Astrocyte (in vitro differentiated cells and primary cell): ENCODE measurements at regions not wholly inside any gene's neighbourhood (a gene's known extent, or its start where the extent isn't known, plus 50 kb on each side); places are given as distances from the start of the nearest gene placed in this dataset.

Experiments used
- DNase-seq: peaks from one replicate; pipeline ENCODE4 v3.0.0-alpha.2; 2010; ENCODE audit warnings: low read depth
- FAIRE-seq: peaks from 2 replicates; lab custom pipeline; 2011; peaks lifted over from hg19 to GRCh38; lab: Jason Lieb, UNC
- H2AFZ ChIP-seq: 2 replicates; pipeline ENCODE4 v1.6.0; 2012; ENCODE audit warnings: low read depth, low read length, inconsistent platforms
- H3K27ac ChIP-seq: 2 replicates; pipeline ENCODE4 v1.5.1; 2011; ENCODE audit warnings: low read depth, low read length, inconsistent platforms
- H3K27me3 ChIP-seq: 2 replicates; pipeline ENCODE4 v1.6.0; 2011; ENCODE audit warnings: low read length, inconsistent platforms; ENCODE audit not compliant: insufficient read depth
- H3K36me3 ChIP-seq: 2 replicates; pipeline ENCODE4 v1.5.1; 2011; ENCODE audit warnings: low read length, inconsistent platforms; ENCODE audit not compliant: insufficient read depth
- H3K4me1 ChIP-seq: 2 replicates; pipeline ENCODE4 v1.5.1; 2011; ENCODE audit warnings: low read length, inconsistent platforms; ENCODE audit not compliant: insufficient read depth
- H3K4me2 ChIP-seq: 2 replicates; pipeline ENCODE4 v1.6.0; 2012; ENCODE audit warnings: low read length, inconsistent platforms
- H3K4me3 ChIP-seq: 2 replicates; pipeline ENCODE4 v1.5.1; 2011; ENCODE audit warnings: low read depth, mild to moderate bottlenecking, low read length, inconsistent platforms; ENCODE audit not compliant: insufficient read depth
- H3K79me2 ChIP-seq: 2 replicates; pipeline ENCODE4 v1.6.0; 2012; ENCODE audit warnings: mild to moderate bottlenecking, low read length, inconsistent platforms; ENCODE audit not compliant: insufficient read depth
- H3K9ac ChIP-seq: 2 replicates; pipeline ENCODE4 v1.6.0; 2012; ENCODE audit warnings: mild to moderate bottlenecking, low read length, inconsistent platforms
- H3K9me3 ChIP-seq: 2 replicates; pipeline ENCODE4 v1.5.1; 2012; ENCODE audit warnings: low read depth, mild to moderate bottlenecking, low read length, inconsistent platforms; ENCODE audit not compliant: insufficient read depth
- H4K20me1 ChIP-seq: 2 replicates; pipeline ENCODE4 v1.6.0; 2012; ENCODE audit warnings: low read length, inconsistent platforms; ENCODE audit not compliant: insufficient read depth
- H3K27ac Mint-ChIP-seq: one replicate; pipeline ENCODE4 v1.8.0; 2021; ENCODE audit warnings: mild to moderate bottlenecking, mixed read lengths; ENCODE audit not compliant: unreplicated experiment
- H3K27me3 Mint-ChIP-seq: one replicate; pipeline ENCODE4 v1.8.0; 2021; ENCODE audit warnings: low read depth, mixed read lengths; ENCODE audit not compliant: unreplicated experiment
- H3K36me3 Mint-ChIP-seq: one replicate; pipeline ENCODE4 v1.8.0; 2021; ENCODE audit warnings: low read depth, mixed read lengths; ENCODE audit not compliant: unreplicated experiment
- H3K4me1 Mint-ChIP-seq: one replicate; pipeline ENCODE4 v1.8.0; 2021; ENCODE audit warnings: low read depth, mixed read lengths; ENCODE audit not compliant: unreplicated experiment
- H3K4me3 Mint-ChIP-seq: one replicate; pipeline ENCODE4 v1.8.0; 2021; ENCODE audit warnings: mild to moderate bottlenecking, moderate library complexity, mixed read lengths; ENCODE audit not compliant: unreplicated experiment
- H3K9me3 Mint-ChIP-seq: one replicate; pipeline ENCODE4 v1.8.0; 2021; ENCODE audit warnings: mild to moderate bottlenecking, mixed read lengths; ENCODE audit not compliant: unreplicated experiment
- EZH2 ChIP-seq: IDR thresholded peaks from 2 replicates; pipeline ENCODE4 v1.6.1; 2012; ENCODE audit warnings: mild to moderate bottlenecking, low read length, inconsistent platforms; ENCODE audit not compliant: insufficient read depth
- TF ChIP-seq, protein P1 (sequence below): IDR thresholded peaks from 2 replicates; pipeline ENCODE4 v1.5.1; 2011; ENCODE audit warnings: low read depth, mild to moderate bottlenecking, inconsistent platforms, low read length, moderate library complexity; ENCODE audit not compliant: insufficient read depth

DNA sequence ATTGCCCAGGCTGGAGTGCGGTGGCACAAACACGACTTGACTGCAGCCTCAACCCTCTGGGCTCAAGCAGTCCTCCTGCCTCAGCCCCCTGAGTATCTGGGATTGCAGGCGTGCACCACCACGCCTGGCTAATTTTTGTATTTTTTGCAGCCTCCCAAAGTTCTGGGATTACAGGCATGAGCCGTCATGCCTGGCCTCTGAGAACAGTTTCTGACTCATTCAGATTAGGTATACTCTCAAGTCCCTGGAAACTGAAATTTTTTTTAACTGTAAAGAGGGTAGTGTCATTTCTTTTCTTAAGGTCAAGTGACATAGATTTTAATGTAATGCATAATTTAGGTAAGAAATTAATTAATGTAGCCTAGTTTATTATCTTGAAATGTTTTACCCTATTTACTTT lies 104.7 kb downstream of the SEPTIN7 start:
- Histone ChIP-seq H3K4me3 (no peak overlapping the region), H3K4me2 (no peak overlapping the region), H2AFZ (no peak overlapping the region), H3K27ac (no peak overlapping the region), H3K79me2 (no peaks in the 10 kb centered on the region), H4K20me1 (peaks cover 6% of the 10 kb centered on the region), H3K9me3 (no peaks in the 10 kb centered on the region), H3K4me1 (no peaks in the 10 kb centered on the region), H3K36me3 (peaks cover 16% of the 10 kb centered on the region), H3K27me3 (no peaks in the 10 kb centered on the region), H3K9ac (no peak overlapping the region)
- peaks cover 9% of the 10 kb centered on the region for H3K36me3 Mint-ChIP-seq
- H3K9me3 Mint-ChIP-seq: no peaks in the 10 kb centered on the region
- H3K4me3 Mint-ChIP-seq: no peak overlapping the region
- peaks cover 16% of the 10 kb centered on the region for H3K4me1 Mint-ChIP-seq
- peak; percentile 32 for DNase-seq
- H3K27me3 Mint-ChIP-seq: no peaks in the 10 kb centered on the region
- no peak for FAIRE-seq
- peak overlapping the region; percentile 34 for H3K27ac Mint-ChIP-seq
- TF ChIP-seq EZH2: no peak
- TF ChIP-seq, protein P1, sequence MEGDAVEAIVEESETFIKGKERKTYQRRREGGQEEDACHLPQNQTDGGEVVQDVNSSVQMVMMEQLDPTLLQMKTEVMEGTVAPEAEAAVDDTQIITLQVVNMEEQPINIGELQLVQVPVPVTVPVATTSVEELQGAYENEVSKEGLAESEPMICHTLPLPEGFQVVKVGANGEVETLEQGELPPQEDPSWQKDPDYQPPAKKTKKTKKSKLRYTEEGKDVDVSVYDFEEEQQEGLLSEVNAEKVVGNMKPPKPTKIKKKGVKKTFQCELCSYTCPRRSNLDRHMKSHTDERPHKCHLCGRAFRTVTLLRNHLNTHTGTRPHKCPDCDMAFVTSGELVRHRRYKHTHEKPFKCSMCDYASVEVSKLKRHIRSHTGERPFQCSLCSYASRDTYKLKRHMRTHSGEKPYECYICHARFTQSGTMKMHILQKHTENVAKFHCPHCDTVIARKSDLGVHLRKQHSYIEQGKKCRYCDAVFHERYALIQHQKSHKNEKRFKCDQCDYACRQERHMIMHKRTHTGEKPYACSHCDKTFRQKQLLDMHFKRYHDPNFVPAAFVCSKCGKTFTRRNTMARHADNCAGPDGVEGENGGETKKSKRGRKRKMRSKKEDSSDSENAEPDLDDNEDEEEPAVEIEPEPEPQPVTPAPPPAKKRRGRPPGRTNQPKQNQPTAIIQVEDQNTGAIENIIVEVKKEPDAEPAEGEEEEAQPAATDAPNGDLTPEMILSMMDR: no peak

DNA sequence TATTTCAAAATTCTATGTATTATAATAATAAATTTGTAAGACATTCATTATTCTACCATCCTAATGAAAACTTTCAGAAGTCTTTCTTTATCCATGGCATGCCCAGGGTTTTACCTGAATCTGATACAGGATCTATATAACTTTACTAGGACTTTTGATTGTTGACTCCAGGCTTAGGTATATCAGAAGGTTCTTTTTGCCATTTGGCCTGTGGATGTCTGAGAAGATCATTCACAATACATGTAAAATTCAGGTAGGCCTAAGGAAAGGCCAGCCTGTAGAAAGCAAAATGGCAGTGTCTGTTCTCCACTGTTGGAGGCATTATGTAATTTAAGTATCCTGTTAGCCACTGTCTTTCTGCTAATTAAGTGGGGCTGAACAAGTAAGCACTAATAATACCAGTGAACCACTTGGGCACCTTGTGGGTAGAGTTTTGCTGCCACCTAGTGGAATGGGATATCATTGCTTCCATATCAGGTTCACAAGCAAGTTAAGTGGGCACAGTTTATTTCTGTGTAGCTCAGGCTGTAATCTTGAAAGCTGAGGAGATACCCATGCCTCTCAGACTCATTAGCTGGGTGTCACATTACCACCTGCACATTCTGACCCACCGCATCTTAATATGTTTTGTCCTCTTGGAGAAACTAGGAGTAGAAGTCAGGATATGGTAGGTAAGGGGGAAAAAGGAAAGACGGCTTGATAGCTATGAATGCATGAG lies 105.5 kb downstream of the SEPTIN7 start:
- Histone ChIP-seq H3K4me3 (no peak overlapping the region), H3K4me1 (no peaks in the 10 kb centered on the region), H3K27me3 (no peaks in the 10 kb centered on the region), H3K9ac (no peak overlapping the region), H3K36me3 (peaks cover 15% of the 10 kb centered on the region), H4K20me1 (peaks cover 6% of the 10 kb centered on the region), H2AFZ (no peak overlapping the region), H3K9me3 (no peaks in the 10 kb centered on the region), H3K4me2 (no peak overlapping the region), H3K79me2 (no peaks in the 10 kb centered on the region), H3K27ac (no peak overlapping the region)
- Mint-ChIP-seq H3K27me3 (no peaks in the 10 kb centered on the region), H3K27ac (no peak overlapping the region), H3K4me1 (peaks cover 16% of the 10 kb centered on the region), H3K36me3 (peaks cover 9% of the 10 kb centered on the region), H3K4me3 (no peak overlapping the region), H3K9me3 (no peaks in the 10 kb centered on the region)
- TF ChIP-seq, protein P1: peak; percentile 90
- no peak for TF ChIP-seq EZH2
- FAIRE-seq: peak; percentile 86
- peak; percentile 57 for DNase-seq
